SH-SY5Y (cell line): ENCODE measurements at regions not wholly inside any gene's neighbourhood (a gene's known extent, or its start where the extent isn't known, plus 50 kb on each side); places are given as distances from the start of the nearest gene placed in this dataset.

Source experiments
- GATA2 ChIP-seq: IDR thresholded peaks from 2 replicates; pipeline ENCODE4 v1.6.1; 2011; ENCODE audit warnings: mild to moderate bottlenecking, low read depth, low read length
- GATA3 ChIP-seq: IDR thresholded peaks from 2 replicates; pipeline ENCODE4 v1.6.1; 2011; ENCODE audit warnings: low read depth, mild to moderate bottlenecking, low read length, moderate library complexity

GRCh38 chr2:234392041-234392615, 104.8 kb downstream of the ARL4C start:
- no peak for TF ChIP-seq GATA2
- TF ChIP-seq GATA3, result no peak
